Thyroid gland (tissue), 4 donors: ENCODE measurements at regions not wholly inside any gene's neighbourhood (a gene's known extent, or its start where the extent isn't known, plus 50 kb on each side); places are given as distances from the start of the nearest gene placed in this dataset.

Experiments used
- POLR2A ChIP-seq, 2 donors: fragments of 450-650 bp; IDR thresholded peaks; one replicate each; pipeline ENCODE4 v1.6.1; 2017; ENCODE audit warnings: antibody characterized with exemption in 2 of 2, mild to moderate bottlenecking in 2 of 2, moderate library complexity in 1 of 2
- TF ChIP-seq, protein P1 (sequence below), 6 experiments: fragments of 200-600 bp in 3 of 6; fragments of 450-650 bp in 3 of 6; sonication (generic) in 3 of 6; IDR thresholded peaks; one replicate each; pipeline ENCODE4 v1.5.1; 2016 to 2019; ENCODE audit warnings: antibody characterized with exemption in 6 of 6, mild to moderate bottlenecking in 2 of 6, inconsistent platforms in 1 of 6, moderate library complexity in 1 of 6

DNA sequence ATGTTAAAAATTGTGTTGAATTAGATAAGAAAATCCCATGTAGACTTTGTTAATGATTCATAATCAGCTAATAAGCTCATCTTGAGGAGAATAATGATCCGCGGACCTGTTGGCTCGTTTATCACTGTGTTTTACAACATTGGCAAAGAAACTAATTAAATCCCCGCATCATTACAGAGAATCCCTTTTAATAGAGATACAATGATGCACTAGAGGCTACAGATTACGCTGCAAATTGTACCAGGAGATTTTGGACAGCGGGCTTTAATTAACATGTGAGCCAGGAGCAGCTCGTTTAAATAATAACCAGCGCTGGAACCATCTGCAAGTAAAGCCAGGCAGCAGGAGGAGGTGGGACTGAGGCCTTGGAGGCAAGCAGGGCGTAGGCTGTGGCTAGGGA, 280.3 kb upstream of the POU3F1 start:
- TF ChIP-seq, protein P1, sequence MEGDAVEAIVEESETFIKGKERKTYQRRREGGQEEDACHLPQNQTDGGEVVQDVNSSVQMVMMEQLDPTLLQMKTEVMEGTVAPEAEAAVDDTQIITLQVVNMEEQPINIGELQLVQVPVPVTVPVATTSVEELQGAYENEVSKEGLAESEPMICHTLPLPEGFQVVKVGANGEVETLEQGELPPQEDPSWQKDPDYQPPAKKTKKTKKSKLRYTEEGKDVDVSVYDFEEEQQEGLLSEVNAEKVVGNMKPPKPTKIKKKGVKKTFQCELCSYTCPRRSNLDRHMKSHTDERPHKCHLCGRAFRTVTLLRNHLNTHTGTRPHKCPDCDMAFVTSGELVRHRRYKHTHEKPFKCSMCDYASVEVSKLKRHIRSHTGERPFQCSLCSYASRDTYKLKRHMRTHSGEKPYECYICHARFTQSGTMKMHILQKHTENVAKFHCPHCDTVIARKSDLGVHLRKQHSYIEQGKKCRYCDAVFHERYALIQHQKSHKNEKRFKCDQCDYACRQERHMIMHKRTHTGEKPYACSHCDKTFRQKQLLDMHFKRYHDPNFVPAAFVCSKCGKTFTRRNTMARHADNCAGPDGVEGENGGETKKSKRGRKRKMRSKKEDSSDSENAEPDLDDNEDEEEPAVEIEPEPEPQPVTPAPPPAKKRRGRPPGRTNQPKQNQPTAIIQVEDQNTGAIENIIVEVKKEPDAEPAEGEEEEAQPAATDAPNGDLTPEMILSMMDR (IDR thresholded peaks at IDR 0.05) = no peak
- no peak for TF ChIP-seq POLR2A (IDR thresholded peaks at IDR 0.05)
